ENCODE measurements at regions not wholly inside any gene's neighbourhood (a gene's known extent, or its start where the extent isn't known, plus 50 kb on each side); places are given as distances from the start of the nearest gene placed in this dataset.

- no peak for DNase-seq (ENCODE audit: low spot score)
These were observed 446.2 kb upstream of the TRPC7 start for GRCh38 chr5:136811551-136811950.

DNA sequence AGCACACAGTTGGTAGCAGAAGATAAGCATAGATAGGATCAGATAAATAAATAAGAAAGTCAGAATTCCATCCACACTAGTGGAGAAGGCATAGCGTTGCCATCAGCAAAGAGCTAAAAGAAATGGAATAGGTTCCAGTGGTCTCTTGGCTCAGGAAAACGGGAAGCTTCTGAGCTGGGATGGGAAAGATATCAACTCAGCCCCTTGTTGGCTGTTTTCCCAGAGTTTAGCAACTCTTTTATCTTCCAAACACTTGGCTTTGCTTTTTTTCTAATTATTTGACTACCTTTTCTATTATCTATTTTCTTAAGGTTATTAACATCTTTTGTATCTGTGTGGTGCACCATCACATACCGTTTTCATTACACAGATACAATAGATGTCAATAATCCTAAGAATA lies 445.7 kb upstream of the TRPC7 start:
- Mint-ChIP-seq H3K9me3 (ENCODE audit: unreplicated experiment) (no peaks in the 10 kb centered on the region), H3K4me1 (ENCODE audit: unreplicated experiment) (no peaks in the 10 kb centered on the region), H3K4me3 (ENCODE audit: unreplicated experiment) (no peak overlapping the region), H3K36me3 (ENCODE audit: low read depth, unreplicated experiment) (peaks cover 3% of the 10 kb centered on the region), H3K27ac (ENCODE audit: unreplicated experiment) (no peak overlapping the region), H3K27me3 (ENCODE audit: unreplicated experiment) (no peaks in the 10 kb centered on the region)
- no peak for TF ChIP-seq CTCF (IDR thresholded peaks at IDR 0.05; ENCODE audit: unreplicated experiment)
- DNase-seq (ENCODE audit: low spot score): no peak

More at GRCh38 chr5:136811551-136811950, 446.2 kb upstream of the TRPC7 start:
- no peaks in the 10 kb centered on the region for H3K27me3 Mint-ChIP-seq (ENCODE audit: unreplicated experiment)
- no peak overlapping the region for H3K4me3 Mint-ChIP-seq (ENCODE audit: unreplicated experiment)
- H3K4me1 Mint-ChIP-seq (ENCODE audit: unreplicated experiment): no peaks in the 10 kb centered on the region
- TF ChIP-seq CTCF (IDR thresholded peaks at IDR 0.05; ENCODE audit: unreplicated experiment): no peak
- no peaks in the 10 kb centered on the region for H3K9me3 Mint-ChIP-seq (ENCODE audit: unreplicated experiment)
- H3K36me3 Mint-ChIP-seq (ENCODE audit: low read depth, unreplicated experiment): peaks cover 3% of the 10 kb centered on the region
- no peak overlapping the region for H3K27ac Mint-ChIP-seq (ENCODE audit: unreplicated experiment)

DNA sequence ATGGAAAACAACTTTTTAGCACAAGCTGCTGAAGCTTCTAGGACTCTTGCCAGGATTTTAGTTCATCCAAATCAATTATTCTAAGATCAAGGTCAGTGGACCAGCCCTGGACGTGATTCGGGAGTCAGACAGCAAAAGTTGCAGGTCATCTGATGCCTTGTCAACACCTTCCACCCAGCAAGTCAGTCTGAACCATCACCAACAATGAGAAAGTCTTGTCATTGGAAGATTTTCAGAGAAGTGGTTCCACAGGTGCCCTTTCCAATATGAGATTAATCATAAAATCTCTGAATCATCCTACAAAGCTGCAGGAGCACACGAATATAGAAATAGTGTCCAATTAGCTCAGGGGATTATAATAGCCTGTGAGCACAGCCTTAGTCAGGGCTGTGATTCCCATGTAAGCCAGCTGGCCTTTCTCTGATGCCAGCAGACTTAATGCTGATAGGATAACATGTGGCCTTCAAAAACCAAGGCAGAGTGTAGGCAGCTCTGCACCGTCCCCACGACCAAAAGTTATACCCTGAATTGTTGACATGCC lies 445.0 kb upstream of the TRPC7 start:
- Mint-ChIP-seq H3K4me1 (ENCODE audit: unreplicated experiment) (no peaks in the 10 kb centered on the region), H3K27ac (ENCODE audit: unreplicated experiment) (no peak overlapping the region), H3K9me3 (ENCODE audit: unreplicated experiment) (no peaks in the 10 kb centered on the region), H3K4me3 (ENCODE audit: unreplicated experiment) (no peak overlapping the region), H3K36me3 (ENCODE audit: low read depth, unreplicated experiment) (peaks cover 3% of the 10 kb centered on the region), H3K27me3 (ENCODE audit: unreplicated experiment) (no peaks in the 10 kb centered on the region)
- TF ChIP-seq CTCF (IDR thresholded peaks at IDR 0.05; ENCODE audit: unreplicated experiment): no peak
- DNase-seq (ENCODE audit: low spot score): no peak

- Mint-ChIP-seq H3K4me3 (ENCODE audit: unreplicated experiment) (no peak overlapping the region), H3K4me1 (ENCODE audit: unreplicated experiment) (no peaks in the 10 kb centered on the region), H3K9me3 (ENCODE audit: unreplicated experiment) (no peaks in the 10 kb centered on the region), H3K27ac (ENCODE audit: unreplicated experiment) (no peak overlapping the region), H3K36me3 (ENCODE audit: low read depth, unreplicated experiment) (peaks cover 3% of the 10 kb centered on the region), H3K27me3 (ENCODE audit: unreplicated experiment) (no peaks in the 10 kb centered on the region)
- no peak for DNase-seq (ENCODE audit: low spot score)
- TF ChIP-seq CTCF (IDR thresholded peaks at IDR 0.05; ENCODE audit: unreplicated experiment): no peak
These were observed 444.0 kb upstream of the TRPC7 start for GRCh38 chr5:136809382-136809781.

GRCh38 chr5:136808756-136809155 lies 443.4 kb upstream of the TRPC7 start:
- Mint-ChIP-seq H3K36me3 (ENCODE audit: low read depth, unreplicated experiment) (peaks cover 3% of the 10 kb centered on the region), H3K27ac (ENCODE audit: unreplicated experiment) (no peak overlapping the region), H3K9me3 (ENCODE audit: unreplicated experiment) (no peaks in the 10 kb centered on the region), H3K27me3 (ENCODE audit: unreplicated experiment) (no peaks in the 10 kb centered on the region), H3K4me3 (ENCODE audit: unreplicated experiment) (no peak overlapping the region), H3K4me1 (ENCODE audit: unreplicated experiment) (no peaks in the 10 kb centered on the region)
- no peak for TF ChIP-seq CTCF (IDR thresholded peaks at IDR 0.05; ENCODE audit: unreplicated experiment)
- no peak for DNase-seq (ENCODE audit: low spot score)
